SJSA1 (cell line): ENCODE measurements at regions not wholly inside any gene's neighbourhood (a gene's known extent, or its start where the extent isn't known, plus 50 kb on each side); places are given as distances from the start of the nearest gene placed in this dataset.
"Not testable (repeated sequence)": the region's sequence is repeated elsewhere in the genome, so short reads cannot be mapped to it uniquely, and the experiment has no call there.

Source experiments
- DNase-seq, 2 experiments: peaks; one replicate each; pipeline ENCODE4 v3.0.0-alpha.2; 2015 to 2020; ENCODE audit warnings: low spot score in 2 of 2, low read depth in 1 of 2
- H3K27ac ChIP-seq: fragments of 250-450 bp; sonication (Bioruptor Pico); 2 replicates; pipeline ENCODE4 v1.5.1; 2020; ENCODE audit warnings: mild to moderate bottlenecking, moderate library complexity
- H3K27me3 ChIP-seq: fragments of 250-450 bp; sonication (Bioruptor Pico); replicated peaks from 2 replicates; pipeline ENCODE4 v1.5.1; 2020; ENCODE audit warnings: mild to moderate bottlenecking, moderate library complexity
- H3K36me3 ChIP-seq: fragments of 250-450 bp; sonication (Bioruptor Pico); 2 replicates; pipeline ENCODE4 v1.5.1; 2020; ENCODE audit warnings: mild to moderate bottlenecking
- H3K4me1 ChIP-seq: fragments of 250-450 bp; sonication (Bioruptor Pico); replicated peaks from 2 replicates; pipeline ENCODE4 v1.6.1; 2021; ENCODE audit warnings: mild to moderate bottlenecking
- H3K4me3 ChIP-seq: fragments of 250-450 bp; sonication (Bioruptor Pico); 2 replicates; pipeline ENCODE4 v1.5.1; 2020; ENCODE audit warnings: mild to moderate bottlenecking
- H3K9me3 ChIP-seq: fragments of 250-450 bp; sonication (Bioruptor Pico); replicated peaks from 2 replicates; pipeline ENCODE4 v1.5.1; 2020; ENCODE audit warnings: mild to moderate bottlenecking

DNA sequence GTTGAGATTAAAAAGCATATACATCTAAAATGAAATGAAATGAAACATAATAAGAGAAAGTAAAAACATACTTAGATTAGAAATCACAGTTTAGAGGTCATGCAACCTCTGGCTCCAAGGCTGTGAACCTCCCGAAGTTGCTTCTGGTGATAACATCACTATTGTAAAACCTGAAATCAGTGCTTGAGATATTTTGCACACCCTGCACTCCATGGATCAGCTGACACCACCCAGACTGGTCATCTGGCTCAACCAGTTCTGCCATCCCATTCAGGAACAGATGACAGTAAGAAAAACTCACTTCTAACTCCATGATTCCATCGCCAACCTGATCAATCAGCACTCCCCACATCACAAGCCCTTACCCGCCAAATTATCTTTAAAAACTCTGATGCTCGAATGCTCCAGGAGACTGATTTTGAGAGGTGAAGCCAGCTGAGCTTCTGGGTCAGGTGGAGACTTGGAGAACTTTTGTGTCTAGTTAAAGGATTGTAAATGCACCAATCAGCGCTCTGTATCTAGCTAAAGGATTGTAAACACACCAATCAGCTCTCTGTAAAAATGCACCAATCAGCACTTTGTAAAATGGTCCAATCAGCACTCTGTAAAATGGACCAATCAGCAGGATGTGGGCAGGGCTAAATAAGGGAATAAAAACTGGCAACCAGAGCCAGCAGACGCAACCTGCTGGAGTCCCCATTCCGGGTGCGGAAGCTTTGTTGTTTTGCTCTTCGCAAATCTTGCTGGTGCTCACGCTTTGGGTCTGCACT lies 162.6 kb upstream of the MAGI2 start:
- H3K4me3 ChIP-seq: no peak overlapping the region
- no peaks in the 10 kb centered on the region for H3K27me3 ChIP-seq
- H3K4me1 ChIP-seq: no peaks in the 10 kb centered on the region
- no peaks in the 10 kb centered on the region for H3K9me3 ChIP-seq
- H3K36me3 ChIP-seq: no peaks in the 10 kb centered on the region
- H3K27ac ChIP-seq: no peak overlapping the region
- DNase-seq: no peak

GRCh38 chr7:79615466-79615865 lies 162.0 kb upstream of the MAGI2 start:
- Histone ChIP-seq H3K36me3 (no peaks in the 10 kb centered on the region), H3K4me3 (no peak overlapping the region), H3K9me3 (no peaks in the 10 kb centered on the region), H3K27me3 (no peaks in the 10 kb centered on the region), H3K4me1 (no peaks in the 10 kb centered on the region), H3K27ac (no peak overlapping the region)
- no peak for DNase-seq

- H3K4me1 ChIP-seq: no peaks in the 10 kb centered on the region
- DNase-seq: no peak
- H3K27ac ChIP-seq: no peak overlapping the region
- H3K36me3 ChIP-seq: no peaks in the 10 kb centered on the region
- no peaks in the 10 kb centered on the region for H3K9me3 ChIP-seq
- no peak overlapping the region for H3K4me3 ChIP-seq
- no peaks in the 10 kb centered on the region for H3K27me3 ChIP-seq
These were observed 159.4 kb upstream of the MAGI2 start for GRCh38 chr7:79612903-79613302.

DNA sequence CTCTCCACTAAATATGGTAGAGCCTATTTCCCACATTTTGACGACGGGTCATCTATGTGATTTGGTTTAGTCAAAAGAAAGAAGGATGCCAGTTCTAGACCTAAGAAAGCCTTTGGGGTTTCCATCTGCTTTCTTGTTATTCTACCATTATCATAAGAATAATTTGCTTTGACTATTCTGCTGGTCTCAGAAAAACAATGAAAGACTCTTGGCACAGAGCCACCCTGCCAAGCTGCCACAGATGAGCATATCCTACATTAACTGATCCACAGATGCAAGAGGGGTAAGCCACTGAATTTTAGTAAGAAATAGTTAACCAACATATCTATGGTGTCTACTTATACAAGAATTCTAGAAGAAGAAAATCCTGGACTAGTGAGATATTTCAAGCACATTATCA lies 158.6 kb upstream of the MAGI2 start:
- no peak overlapping the region for H3K4me3 ChIP-seq
- H3K4me1 ChIP-seq: no peaks in the 10 kb centered on the region
- no peaks in the 10 kb centered on the region for H3K27me3 ChIP-seq
- DNase-seq: no peak
- no peak overlapping the region for H3K27ac ChIP-seq
- no peaks in the 10 kb centered on the region for H3K36me3 ChIP-seq
- H3K9me3 ChIP-seq: no peaks in the 10 kb centered on the region

- DNase-seq: no peak
These were observed 157.4 kb upstream of the MAGI2 start for GRCh38 chr7:79610748-79611304.

GRCh38 chr7:79610313-79610712 lies 156.8 kb upstream of the MAGI2 start:
- Histone ChIP-seq H3K4me3 (no peak overlapping the region), H3K27ac (no peak overlapping the region)
- no peak for DNase-seq

More at GRCh38 chr7:79610748-79611304, 157.4 kb upstream of the MAGI2 start:
- Histone ChIP-seq H3K36me3 (no peaks in the 10 kb centered on the region), H3K4me1 (no peaks in the 10 kb centered on the region), H3K4me3 (no peak overlapping the region), H3K27ac (no peak overlapping the region), H3K9me3 (no peaks in the 10 kb centered on the region), H3K27me3 (no peaks in the 10 kb centered on the region)

GRCh38 chr7:79608005-79608404 lies 154.5 kb upstream of the MAGI2 start:
- H3K9me3 ChIP-seq: no peaks in the 10 kb centered on the region
- H3K27ac ChIP-seq: no peak overlapping the region
- H3K4me1 ChIP-seq: no peaks in the 10 kb centered on the region
- H3K27me3 ChIP-seq: no peaks in the 10 kb centered on the region
- no peak for DNase-seq
- no peak overlapping the region for H3K4me3 ChIP-seq
- H3K36me3 ChIP-seq: no peaks in the 10 kb centered on the region

More at GRCh38 chr7:79610313-79610712, 156.8 kb upstream of the MAGI2 start:
- H3K9me3 ChIP-seq: no peaks in the 10 kb centered on the region
- no peaks in the 10 kb centered on the region for H3K4me1 ChIP-seq
- H3K36me3 ChIP-seq: no peaks in the 10 kb centered on the region
- H3K27me3 ChIP-seq: no peaks in the 10 kb centered on the region

DNA sequence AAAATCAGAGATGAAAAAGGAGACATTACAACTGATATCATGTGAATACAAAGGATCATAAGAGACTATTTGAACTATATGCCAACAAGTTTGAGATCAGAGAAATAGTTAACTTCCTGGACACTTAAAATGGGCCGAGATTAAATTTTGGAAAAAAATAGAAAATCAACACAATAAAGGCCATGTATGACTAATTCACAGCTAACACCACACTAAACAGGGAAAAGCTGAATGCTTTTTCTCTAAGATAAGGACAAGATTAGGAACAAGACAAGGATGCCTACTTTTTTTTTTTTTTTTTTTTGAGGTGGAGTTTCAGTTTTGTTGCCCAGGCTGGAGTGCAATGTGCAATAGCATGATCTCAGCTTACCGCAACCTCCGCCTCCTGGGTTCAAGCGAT lies 151.4 kb upstream of the MAGI2 start:
- H3K9me3 ChIP-seq: no peaks in the 10 kb centered on the region

DNA sequence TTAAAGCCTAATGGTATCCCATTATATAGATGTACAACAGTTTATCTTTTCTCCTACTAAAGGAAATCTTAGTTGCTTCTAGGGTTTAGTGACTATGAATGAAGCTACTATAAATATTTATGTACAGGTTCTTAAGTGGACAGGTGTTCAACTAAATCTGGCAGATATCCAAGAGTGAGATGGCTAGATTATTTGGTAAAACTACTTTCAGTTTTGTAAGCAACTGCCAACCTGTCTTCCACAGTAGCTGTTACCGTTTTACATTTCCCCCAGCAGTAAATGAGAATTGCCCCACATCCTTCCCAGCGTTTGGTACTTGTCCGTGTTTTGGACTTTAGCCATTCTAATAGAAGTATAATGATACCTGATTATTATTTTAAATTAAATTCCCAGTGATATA lies 144.9 kb upstream of the MAGI2 start:
- no peaks in the 10 kb centered on the region; the same call in 1 of the 2 replicates for H3K27me3 ChIP-seq
- H3K4me1 ChIP-seq: no peaks in the 10 kb centered on the region
- no peaks in the 10 kb centered on the region for H3K36me3 ChIP-seq
- H3K9me3 ChIP-seq: no peaks in the 10 kb centered on the region
- H3K4me3 ChIP-seq: no peak overlapping the region
- H3K27ac ChIP-seq: no peak overlapping the region
- DNase-seq: no peak

More for the DNA sequence above, 151.4 kb upstream of the MAGI2 start:
- Histone ChIP-seq H3K4me3 (no peak overlapping the region), H3K36me3 (no peaks in the 10 kb centered on the region), H3K27ac (no peak overlapping the region), H3K27me3 (no peaks in the 10 kb centered on the region), H3K4me1 (no peaks in the 10 kb centered on the region)
- DNase-seq: no peak

DNA sequence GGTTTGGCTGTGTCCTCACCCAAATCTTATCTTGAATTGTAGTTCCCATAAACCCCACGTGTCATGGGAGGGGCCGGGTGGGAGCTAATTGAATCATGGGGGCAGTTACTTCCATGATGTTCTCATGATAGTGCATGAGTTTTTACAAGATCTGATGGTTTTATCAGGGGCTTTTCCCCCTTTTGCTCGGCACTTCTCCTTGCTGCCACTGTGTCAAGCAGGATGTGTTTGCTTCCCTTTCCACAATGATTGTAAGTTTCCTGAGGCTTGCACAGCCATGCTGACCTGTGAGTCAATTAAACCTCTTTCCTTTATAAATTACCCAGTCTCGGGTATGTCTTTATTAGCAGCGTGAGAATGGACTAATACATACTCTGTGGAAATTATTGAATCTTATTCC lies 141.2 kb upstream of the MAGI2 start:
- not testable (repeated sequence) for H3K9me3 ChIP-seq, H3K27ac ChIP-seq, H3K36me3 ChIP-seq, H3K4me1 ChIP-seq, DNase-seq, H3K27me3 ChIP-seq, H3K4me3 ChIP-seq

DNA sequence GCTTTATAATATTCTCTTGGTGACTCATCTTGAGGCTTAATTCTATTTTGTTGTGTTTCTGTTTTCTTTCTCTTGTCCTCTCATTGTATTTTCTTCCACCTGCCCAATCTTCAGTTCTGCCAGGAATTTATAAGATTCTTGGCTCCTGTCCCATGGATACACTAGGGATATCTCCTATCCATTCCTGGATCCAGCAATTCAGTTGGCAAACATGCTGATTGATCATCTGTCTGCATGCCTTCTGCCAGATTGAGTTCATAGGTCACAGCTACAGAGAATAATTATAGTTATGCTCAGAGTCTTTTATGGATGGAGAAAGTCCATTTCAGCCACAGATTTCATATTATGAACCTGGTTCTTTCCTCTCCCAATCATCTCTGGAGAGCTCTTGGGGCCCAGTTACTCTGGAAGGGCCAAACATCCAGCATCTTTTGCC lies 140.4 kb upstream of the MAGI2 start:
- H3K9me3 ChIP-seq: no peaks in the 10 kb centered on the region
- no peak overlapping the region for H3K4me3 ChIP-seq
- no peaks in the 10 kb centered on the region for H3K4me1 ChIP-seq
- H3K36me3 ChIP-seq: no peaks in the 10 kb centered on the region
- H3K27me3 ChIP-seq: no peaks in the 10 kb centered on the region; the same call in 1 of the 2 replicates
- no peak overlapping the region for H3K27ac ChIP-seq
- DNase-seq: no peak

- H3K4me1 ChIP-seq: no peaks in the 10 kb centered on the region
- DNase-seq: no peak
- H3K9me3 ChIP-seq: no peaks in the 10 kb centered on the region
- H3K36me3 ChIP-seq: no peaks in the 10 kb centered on the region
- H3K4me3 ChIP-seq: no peak overlapping the region
- H3K27me3 ChIP-seq: no peaks in the 10 kb centered on the region; the same call in 1 of the 2 replicates
- H3K27ac ChIP-seq: no peak overlapping the region
These were observed 137.6 kb upstream of the MAGI2 start for GRCh38 chr7:79590916-79591623.

- H3K36me3 ChIP-seq: no peaks in the 10 kb centered on the region
- H3K4me1 ChIP-seq: no peaks in the 10 kb centered on the region
- H3K27ac ChIP-seq: no peak overlapping the region
- H3K4me3 ChIP-seq: no peak overlapping the region
- H3K9me3 ChIP-seq: no peaks in the 10 kb centered on the region
- no peak for DNase-seq
- H3K27me3 ChIP-seq: no peaks in the 10 kb centered on the region; the same call in 1 of the 2 replicates
These were observed 136.9 kb upstream of the MAGI2 start for GRCh38 chr7:79590391-79590790.

- Histone ChIP-seq H3K9me3 (no peaks in the 10 kb centered on the region), H3K4me3 (no peak overlapping the region), H3K4me1 (no peaks in the 10 kb centered on the region), H3K27ac (no peak overlapping the region), H3K36me3 (no peaks in the 10 kb centered on the region), H3K27me3 (no peaks in the 10 kb centered on the region)
- DNase-seq: no peak
These were observed 117.4 kb upstream of the MAGI2 start for GRCh38 chr7:79570903-79571302.
